ENCODE measurements at regions not wholly inside any gene's neighbourhood (a gene's known extent, or its start where the extent isn't known, plus 50 kb on each side); places are given as distances from the start of the nearest gene placed in this dataset.

GRCh38 chr18:76121011-76121410, 374.0 kb downstream of the ZNF516 start:
- no peak for TF ChIP-seq POLR2A (IDR thresholded peaks at IDR 0.05)
- no peak for TF ChIP-seq CTCF (IDR thresholded peaks at IDR 0.05 in 4 of 5, conservative IDR thresholded peaks at IDR 0.05 in 1 of 5)
